ENCODE measurements at regions not wholly inside any gene's neighbourhood (a gene's known extent, or its start where the extent isn't known, plus 50 kb on each side); places are given as distances from the start of the nearest gene placed in this dataset.

DNA sequence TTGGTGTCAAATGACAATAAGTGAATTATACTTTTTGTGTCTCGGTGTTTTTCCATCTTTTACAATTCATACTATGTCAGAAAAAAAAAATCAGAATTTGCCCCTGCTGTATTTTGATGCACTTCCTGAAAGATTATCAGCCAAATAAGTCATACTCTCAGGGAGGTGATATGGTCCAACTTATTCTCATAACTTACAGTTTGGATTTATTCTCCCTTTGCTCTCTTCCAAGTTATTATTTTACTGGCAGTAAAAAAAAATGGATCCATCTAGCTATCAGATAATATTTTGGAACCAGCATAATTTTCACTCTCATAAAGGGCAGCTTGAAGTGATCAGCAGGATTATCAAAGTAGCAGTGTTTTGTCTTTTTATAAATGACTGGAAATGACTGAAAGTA is 337.1 kb downstream of the BMPER start:
- no CpG with 5 or more reads among the region's 1 CpG for WGBS, 2 donors (ENCODE audit: extremely low coverage in 2 of 2, insufficient read length in 2 of 2, insufficient replicate concordance in 1 of 2)
- no peak overlapping the region for H2BK15ac ChIP-seq (ENCODE audit: low read length)
- H3K14ac ChIP-seq (ENCODE audit: low read length): no peak overlapping the region

DNA sequence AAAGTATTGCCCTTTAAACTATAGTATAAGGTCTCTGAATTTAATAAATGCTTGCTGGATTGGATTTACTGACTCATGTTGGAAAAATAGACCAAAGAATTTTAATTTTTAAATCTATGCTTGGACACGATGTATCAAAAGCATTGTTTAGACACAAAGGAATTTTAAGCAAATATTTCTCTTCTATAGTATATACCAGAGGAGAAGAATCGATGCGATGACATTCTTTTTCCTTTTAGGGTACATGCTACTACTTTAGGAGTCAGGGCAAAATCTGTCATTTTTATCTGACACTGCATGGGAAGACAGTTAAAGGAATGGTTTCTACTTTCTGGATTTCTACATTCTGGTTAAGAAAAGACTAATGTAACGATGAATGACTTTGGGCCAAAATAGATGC is 339.9 kb downstream of the BMPER start:
- H2AFZ ChIP-seq (ENCODE audit: low read length): no peak overlapping the region
- no peak overlapping the region for H3K4me2 ChIP-seq (ENCODE audit: insufficient read depth, low read length, poor library complexity, severe bottlenecking)
- DNase-seq (ENCODE audit: low spot score): no peak
- H3K79me1 ChIP-seq (ENCODE audit: low read depth, low read length): no peaks in the 10 kb centered on the region
- H2AK5ac ChIP-seq (ENCODE audit: low read depth, low read length): no peak overlapping the region
- H3K27ac ChIP-seq (replicated peaks; ENCODE audit: low read length): no peak overlapping the region
- H3K9ac ChIP-seq (ENCODE audit: low read depth, low read length, poor library complexity): no peak overlapping the region
- no peak overlapping the region for H3K4me3 ChIP-seq (ENCODE audit: low read length in 2 of 2)
- H3K9me3 ChIP-seq (replicated peaks in 1 of 2; ENCODE audit: control insufficient read depth in 2 of 2, insufficient read depth in 1 of 2, low read depth in 1 of 2, low read length in 2 of 2): no peaks in the 10 kb centered on the region
- H3K36me3 ChIP-seq (replicated peaks in 1 of 2; ENCODE audit: control insufficient read depth in 2 of 2, insufficient read depth in 2 of 2, low read length in 2 of 2): no peaks in the 10 kb centered on the region
- no peak overlapping the region for H4K91ac ChIP-seq (ENCODE audit: low read depth, low read length, poor library complexity)
- no peak overlapping the region for H2BK120ac ChIP-seq (ENCODE audit: low read depth, low read length)
- no peak overlapping the region for H2BK15ac ChIP-seq (ENCODE audit: low read length)
- H3K4me1 ChIP-seq (ENCODE audit: control insufficient read depth in 2 of 2, insufficient read depth in 1 of 2, low read depth in 1 of 2, low read length in 2 of 2): no peaks in the 10 kb centered on the region
- no peak overlapping the region for H2BK12ac ChIP-seq (ENCODE audit: low read length)
- no peaks in the 10 kb centered on the region for H3K27me3 ChIP-seq (ENCODE audit: control insufficient read depth in 3 of 3, insufficient read depth in 3 of 3, low read depth in 1 of 3, low read length in 3 of 3)
- no peak overlapping the region for H3K4ac ChIP-seq (ENCODE audit: low read length)
- no peak overlapping the region for H4K8ac ChIP-seq (ENCODE audit: low read depth, low read length)
- WGBS, 2 donors (ENCODE audit: extremely low coverage in 2 of 2, insufficient read length in 2 of 2, insufficient replicate concordance in 1 of 2): no CpG with 5 or more reads among the region's 4 CpGs
- H3K23ac ChIP-seq (ENCODE audit: low read depth, low read length, poor library complexity): no peak overlapping the region
- no peak overlapping the region for H3K18ac ChIP-seq (ENCODE audit: low read length)
- H3K14ac ChIP-seq (ENCODE audit: low read length): no peak overlapping the region
- no peak overlapping the region for H2BK5ac ChIP-seq (ENCODE audit: low read length)

More for the DNA sequence above, 337.1 kb downstream of the BMPER start:
- Histone ChIP-seq H2BK5ac (ENCODE audit: low read length) (no peak overlapping the region), H3K9ac (ENCODE audit: low read depth, low read length, poor library complexity) (no peak overlapping the region), H3K4me1 (ENCODE audit: control insufficient read depth in 2 of 2, insufficient read depth in 1 of 2, low read depth in 1 of 2, low read length in 2 of 2) (no peaks in the 10 kb centered on the region), H4K91ac (ENCODE audit: low read depth, low read length, poor library complexity) (no peak overlapping the region), H3K27me3 (ENCODE audit: control insufficient read depth in 3 of 3, insufficient read depth in 3 of 3, low read depth in 1 of 3, low read length in 3 of 3) (no peaks in the 10 kb centered on the region), H3K4me3 (ENCODE audit: low read length in 2 of 2) (no peak overlapping the region), H2AK5ac (ENCODE audit: low read depth, low read length) (no peak overlapping the region), H3K4ac (ENCODE audit: low read length) (no peak overlapping the region), H2BK12ac (ENCODE audit: low read length) (no peak overlapping the region), H2BK120ac (ENCODE audit: low read depth, low read length) (no peak overlapping the region), H2AFZ (ENCODE audit: low read length) (no peak overlapping the region), H3K36me3 (replicated peaks in 1 of 2; ENCODE audit: control insufficient read depth in 2 of 2, insufficient read depth in 2 of 2, low read length in 2 of 2) (no peaks in the 10 kb centered on the region), H3K9me3 (replicated peaks in 1 of 2; ENCODE audit: control insufficient read depth in 2 of 2, insufficient read depth in 1 of 2, low read depth in 1 of 2, low read length in 2 of 2) (no peaks in the 10 kb centered on the region), H3K4me2 (ENCODE audit: insufficient read depth, low read length, poor library complexity, severe bottlenecking) (no peak overlapping the region), H3K79me1 (ENCODE audit: low read depth, low read length) (no peaks in the 10 kb centered on the region), H3K27ac (replicated peaks; ENCODE audit: low read length) (no peak overlapping the region), H3K18ac (ENCODE audit: low read length) (no peak overlapping the region), H3K23ac (ENCODE audit: low read depth, low read length, poor library complexity) (no peak overlapping the region), H4K8ac (ENCODE audit: low read depth, low read length) (no peak overlapping the region)
- no peak for DNase-seq (ENCODE audit: low spot score)

DNA sequence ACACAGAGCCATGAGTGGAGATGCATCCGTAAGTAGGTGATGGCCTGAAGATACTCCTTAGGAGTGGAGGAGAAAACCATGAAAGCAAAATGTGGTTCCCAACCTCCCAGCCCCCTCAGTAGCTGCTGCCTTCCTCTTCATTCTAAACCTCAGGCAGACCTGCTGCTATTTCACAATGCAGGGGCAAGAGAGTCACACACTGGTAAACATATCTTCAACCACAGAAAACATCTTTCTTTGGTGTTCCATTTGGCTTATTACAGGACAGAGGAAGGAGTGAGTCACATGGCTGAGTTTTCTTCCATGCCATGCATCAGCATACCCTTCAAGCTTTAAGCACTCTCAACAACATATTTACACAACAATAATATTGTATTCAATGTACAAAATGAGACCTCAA is 342.1 kb downstream of the BMPER start:
- no peak for DNase-seq (ENCODE audit: low spot score)
- Histone ChIP-seq H2BK5ac (ENCODE audit: low read length) (no peak overlapping the region), H3K18ac (ENCODE audit: low read length) (no peak overlapping the region), H3K4me1 (ENCODE audit: control insufficient read depth in 2 of 2, insufficient read depth in 1 of 2, low read depth in 1 of 2, low read length in 2 of 2) (no peaks in the 10 kb centered on the region), H4K91ac (ENCODE audit: low read depth, low read length, poor library complexity) (no peak overlapping the region), H2BK12ac (ENCODE audit: low read length) (no peak overlapping the region), H3K4me2 (ENCODE audit: insufficient read depth, low read length, poor library complexity, severe bottlenecking) (no peak overlapping the region), H3K27ac (replicated peaks; ENCODE audit: low read length) (no peak overlapping the region), H3K4ac (ENCODE audit: low read length) (no peak overlapping the region), H3K9ac (ENCODE audit: low read depth, low read length, poor library complexity) (no peak overlapping the region), H3K27me3 (ENCODE audit: control insufficient read depth in 3 of 3, insufficient read depth in 3 of 3, low read depth in 1 of 3, low read length in 3 of 3) (no peaks in the 10 kb centered on the region), H3K9me3 (replicated peaks in 1 of 2; ENCODE audit: control insufficient read depth in 2 of 2, insufficient read depth in 1 of 2, low read depth in 1 of 2, low read length in 2 of 2) (no peaks in the 10 kb centered on the region), H3K4me3 (ENCODE audit: low read length in 2 of 2) (no peak overlapping the region), H2BK120ac (ENCODE audit: low read depth, low read length) (no peak overlapping the region), H4K8ac (ENCODE audit: low read depth, low read length) (no peak overlapping the region), H3K36me3 (replicated peaks in 1 of 2; ENCODE audit: control insufficient read depth in 2 of 2, insufficient read depth in 2 of 2, low read length in 2 of 2) (no peaks in the 10 kb centered on the region), H3K23ac (ENCODE audit: low read depth, low read length, poor library complexity) (no peak overlapping the region), H3K79me1 (ENCODE audit: low read depth, low read length) (no peaks in the 10 kb centered on the region), H2AFZ (ENCODE audit: low read length) (no peak overlapping the region), H2BK15ac (ENCODE audit: low read length) (no peak overlapping the region), H2AK5ac (ENCODE audit: low read depth, low read length) (no peak overlapping the region), H3K14ac (ENCODE audit: low read length) (no peak overlapping the region)
- WGBS, 2 donors (ENCODE audit: extremely low coverage in 2 of 2, insufficient read length in 2 of 2, insufficient replicate concordance in 1 of 2): no CpG with 5 or more reads among the region's 1 CpG

DNA sequence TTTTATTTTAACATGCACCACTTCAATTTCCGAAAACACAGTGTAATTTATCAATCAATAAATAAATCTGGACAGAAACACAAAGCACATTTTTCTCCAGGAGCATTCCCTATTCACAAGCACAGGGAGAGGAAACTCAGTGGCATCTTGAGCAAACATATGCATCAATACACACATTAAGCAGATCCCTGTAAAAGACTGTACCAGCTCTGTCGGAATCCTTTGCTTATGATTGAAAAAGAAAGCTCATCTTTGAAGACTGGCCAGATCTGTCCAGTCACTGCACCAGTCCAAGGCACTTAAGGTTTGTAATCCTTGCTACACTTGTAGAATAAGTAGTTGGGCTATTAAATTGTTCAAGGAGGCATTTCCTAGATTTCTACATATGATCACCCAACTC is 343.9 kb downstream of the BMPER start:
- Histone ChIP-seq H3K23ac (ENCODE audit: low read depth, low read length, poor library complexity) (no peak overlapping the region), H3K9me3 (replicated peaks in 1 of 2; ENCODE audit: control insufficient read depth in 2 of 2, insufficient read depth in 1 of 2, low read depth in 1 of 2, low read length in 2 of 2) (no peaks in the 10 kb centered on the region), H4K91ac (ENCODE audit: low read depth, low read length, poor library complexity) (no peak overlapping the region), H3K4me2 (ENCODE audit: insufficient read depth, low read length, poor library complexity, severe bottlenecking) (no peak overlapping the region), H2AFZ (ENCODE audit: low read length) (no peak overlapping the region), H4K8ac (ENCODE audit: low read depth, low read length) (no peak overlapping the region), H2BK15ac (ENCODE audit: low read length) (no peak overlapping the region), H3K4me1 (ENCODE audit: control insufficient read depth in 2 of 2, insufficient read depth in 1 of 2, low read depth in 1 of 2, low read length in 2 of 2) (no peaks in the 10 kb centered on the region), H2AK5ac (ENCODE audit: low read depth, low read length) (no peak overlapping the region), H3K27me3 (ENCODE audit: control insufficient read depth in 3 of 3, insufficient read depth in 3 of 3, low read depth in 1 of 3, low read length in 3 of 3) (no peaks in the 10 kb centered on the region), H3K79me1 (ENCODE audit: low read depth, low read length) (no peaks in the 10 kb centered on the region), H2BK5ac (ENCODE audit: low read length) (no peak overlapping the region), H3K27ac (replicated peaks; ENCODE audit: low read length) (no peak overlapping the region), H3K36me3 (replicated peaks in 1 of 2; ENCODE audit: control insufficient read depth in 2 of 2, insufficient read depth in 2 of 2, low read length in 2 of 2) (no peaks in the 10 kb centered on the region), H2BK120ac (ENCODE audit: low read depth, low read length) (no peak overlapping the region), H3K4me3 (ENCODE audit: low read length in 2 of 2) (no peak overlapping the region), H2BK12ac (ENCODE audit: low read length) (no peak overlapping the region), H3K4ac (ENCODE audit: low read length) (no peak overlapping the region), H3K14ac (ENCODE audit: low read length) (no peak overlapping the region), H3K9ac (ENCODE audit: low read depth, low read length, poor library complexity) (no peak overlapping the region), H3K18ac (ENCODE audit: low read length) (no peak overlapping the region)
- no peak for DNase-seq (ENCODE audit: low spot score)
- WGBS, 2 donors (ENCODE audit: extremely low coverage in 2 of 2, insufficient read length in 2 of 2, insufficient replicate concordance in 1 of 2): no CpG with 5 or more reads among the region's 2 CpGs
